Osteoblast (primary cell): ENCODE measurements at regions not wholly inside any gene's neighbourhood (a gene's known extent, or its start where the extent isn't known, plus 50 kb on each side); places are given as distances from the start of the nearest gene placed in this dataset.

ENCODE experiments used
- DNase-seq: peaks from one replicate; pipeline ENCODE4 v3.0.0; 2011; ENCODE audit warnings: low spot score, mixed read lengths; ENCODE audit not compliant: insufficient read length; ENCODE audit errors: missing footprints
- H2AFZ ChIP-seq: 2 replicates; pipeline ENCODE4 v1.6.0; 2011; ENCODE audit warnings: mild to moderate bottlenecking, low read length
- H3K27ac ChIP-seq: 2 replicates; pipeline ENCODE4 v1.5.1; 2011; ENCODE audit warnings: mild to moderate bottlenecking, low read depth, low read length, moderate library complexity
- H3K27me3 ChIP-seq: 2 replicates; pipeline ENCODE4 v1.6.0; 2012; ENCODE audit warnings: mild to moderate bottlenecking, control low read depth, inconsistent platforms, low read length, moderate library complexity; ENCODE audit not compliant: insufficient read depth
- H3K36me3 ChIP-seq: 2 replicates; pipeline ENCODE4 v1.5.1; 2011; ENCODE audit warnings: mild to moderate bottlenecking, low read length, control low read depth, moderate library complexity; ENCODE audit not compliant: insufficient read depth
- H3K4me1 ChIP-seq: 2 replicates; pipeline ENCODE4 v1.5.1; 2011; ENCODE audit warnings: mild to moderate bottlenecking, low read length, control low read depth, moderate library complexity; ENCODE audit not compliant: insufficient read depth
- H3K4me2 ChIP-seq: 2 replicates; pipeline ENCODE4 v1.6.0; 2011; ENCODE audit warnings: mild to moderate bottlenecking, low read length; ENCODE audit not compliant: insufficient read depth
- H3K4me3 ChIP-seq: fragments of 200-600 bp; sonication (generic); 3 replicates; pipeline ENCODE4 v1.5.1; 2012; ENCODE audit warnings: mild to moderate bottlenecking, low read length, inconsistent platforms; ENCODE audit not compliant: insufficient read depth
- H3K79me2 ChIP-seq: 2 replicates; pipeline ENCODE4 v1.6.0; 2012; ENCODE audit warnings: mild to moderate bottlenecking, low read length, control low read depth, inconsistent platforms; ENCODE audit not compliant: insufficient read depth
- H3K9me3 ChIP-seq: 2 replicates; pipeline ENCODE4 v1.5.1; 2011; ENCODE audit warnings: low read depth, low read length, control low read depth
- H4K20me1 ChIP-seq: 2 replicates; pipeline ENCODE4 v1.6.0; 2012; ENCODE audit warnings: mild to moderate bottlenecking, low read length, control low read depth; ENCODE audit not compliant: insufficient read depth
- TF ChIP-seq, protein P1 (sequence below): IDR thresholded peaks from 2 replicates; pipeline ENCODE4 v1.5.1; 2011; ENCODE audit warnings: mild to moderate bottlenecking, low read depth, low read length, moderate library complexity; ENCODE audit errors: extremely low read depth

DNA sequence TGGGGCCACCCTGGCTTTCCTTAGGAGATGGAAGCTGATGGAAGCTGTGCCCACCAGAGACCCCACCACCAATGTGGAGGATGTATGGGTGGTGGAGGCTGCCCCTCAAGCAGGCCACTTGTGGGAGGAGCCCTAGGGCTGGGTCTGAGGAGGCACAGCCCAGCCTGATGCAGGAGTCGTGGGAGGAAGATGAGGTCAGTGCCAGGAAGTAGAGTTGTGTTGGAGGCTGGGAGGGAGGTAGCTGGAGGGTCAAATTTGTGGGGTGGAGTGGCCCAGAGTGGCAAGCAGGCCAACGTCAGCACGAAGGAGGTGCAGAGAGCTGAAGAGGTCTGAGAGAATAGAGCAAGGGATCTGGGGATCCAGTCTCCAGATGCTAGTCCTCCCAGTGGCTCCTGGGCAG is 119.0 kb upstream of the USP24 start:
- Histone ChIP-seq H3K4me1 (no peaks in the 10 kb centered on the region), H3K4me3 (no peak overlapping the region), H4K20me1 (no peaks in the 10 kb centered on the region), H3K9me3 (no peaks in the 10 kb centered on the region), H3K79me2 (no peaks in the 10 kb centered on the region), H3K27ac (no peak overlapping the region), H3K27me3 (no peaks in the 10 kb centered on the region), H3K4me2 (no peak overlapping the region), H2AFZ (no peak overlapping the region), H3K36me3 (no peaks in the 10 kb centered on the region)
- TF ChIP-seq, protein P1, sequence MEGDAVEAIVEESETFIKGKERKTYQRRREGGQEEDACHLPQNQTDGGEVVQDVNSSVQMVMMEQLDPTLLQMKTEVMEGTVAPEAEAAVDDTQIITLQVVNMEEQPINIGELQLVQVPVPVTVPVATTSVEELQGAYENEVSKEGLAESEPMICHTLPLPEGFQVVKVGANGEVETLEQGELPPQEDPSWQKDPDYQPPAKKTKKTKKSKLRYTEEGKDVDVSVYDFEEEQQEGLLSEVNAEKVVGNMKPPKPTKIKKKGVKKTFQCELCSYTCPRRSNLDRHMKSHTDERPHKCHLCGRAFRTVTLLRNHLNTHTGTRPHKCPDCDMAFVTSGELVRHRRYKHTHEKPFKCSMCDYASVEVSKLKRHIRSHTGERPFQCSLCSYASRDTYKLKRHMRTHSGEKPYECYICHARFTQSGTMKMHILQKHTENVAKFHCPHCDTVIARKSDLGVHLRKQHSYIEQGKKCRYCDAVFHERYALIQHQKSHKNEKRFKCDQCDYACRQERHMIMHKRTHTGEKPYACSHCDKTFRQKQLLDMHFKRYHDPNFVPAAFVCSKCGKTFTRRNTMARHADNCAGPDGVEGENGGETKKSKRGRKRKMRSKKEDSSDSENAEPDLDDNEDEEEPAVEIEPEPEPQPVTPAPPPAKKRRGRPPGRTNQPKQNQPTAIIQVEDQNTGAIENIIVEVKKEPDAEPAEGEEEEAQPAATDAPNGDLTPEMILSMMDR, result no peak
- peak; percentile 47 for DNase-seq

DNA sequence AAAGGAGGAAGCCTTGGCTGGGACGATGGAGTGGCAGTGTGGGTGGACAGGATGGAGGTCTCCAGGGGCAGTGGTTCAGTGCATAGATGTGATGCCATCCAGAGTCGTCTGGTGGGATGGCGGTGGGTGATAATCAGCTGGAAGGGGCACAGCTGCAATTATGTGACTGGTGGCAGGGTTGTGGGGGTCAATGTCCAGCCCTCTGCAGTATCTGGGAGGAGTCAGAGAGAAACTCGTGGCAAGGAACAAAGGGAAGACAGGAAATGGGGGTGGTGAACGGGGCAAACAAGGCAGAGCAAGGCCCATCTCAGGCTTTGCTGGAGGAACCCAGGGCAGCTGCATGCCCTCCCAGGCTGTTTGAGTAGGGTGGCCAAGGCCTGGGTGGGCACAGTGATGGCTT is 118.3 kb upstream of the USP24 start:
- no peaks in the 10 kb centered on the region for H3K9me3 ChIP-seq
- no peaks in the 10 kb centered on the region for H3K79me2 ChIP-seq
- H4K20me1 ChIP-seq, result no peaks in the 10 kb centered on the region
- no peak overlapping the region for H2AFZ ChIP-seq
- no peak overlapping the region for H3K4me2 ChIP-seq
- H3K27me3 ChIP-seq, result no peaks in the 10 kb centered on the region
- H3K36me3 ChIP-seq, result no peaks in the 10 kb centered on the region
- DNase-seq, result peak; percentile 45
- TF ChIP-seq, protein P1, result no peak
- no peak overlapping the region for H3K27ac ChIP-seq
- H3K4me1 ChIP-seq, result no peaks in the 10 kb centered on the region
- H3K4me3 ChIP-seq, result no peak overlapping the region

DNA sequence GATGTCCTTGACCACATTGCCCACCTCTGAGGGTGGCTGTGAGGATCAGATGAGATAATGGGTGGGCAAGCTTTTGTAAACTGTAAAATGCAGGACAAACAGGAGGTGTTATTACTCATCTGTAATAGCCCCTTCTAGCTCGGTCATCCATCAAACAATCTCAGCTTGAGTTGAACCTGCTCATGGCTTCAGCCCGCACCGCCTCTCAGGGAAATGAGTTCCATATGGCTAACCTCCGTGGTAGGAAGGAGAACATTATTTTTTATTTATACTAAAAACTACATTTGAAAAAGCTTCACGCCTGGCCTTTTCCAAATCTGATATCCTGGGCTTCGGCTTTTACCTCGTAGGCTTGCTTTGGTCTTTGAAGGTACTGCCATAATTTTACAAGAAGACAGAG is 116.2 kb upstream of the USP24 start:
- Histone ChIP-seq H4K20me1 (no peaks in the 10 kb centered on the region), H3K27me3 (no peaks in the 10 kb centered on the region), H3K9me3 (no peaks in the 10 kb centered on the region), H3K4me3 (no peak overlapping the region), H2AFZ (no peak overlapping the region), H3K4me2 (no peak overlapping the region), H3K27ac (no peak overlapping the region), H3K4me1 (no peaks in the 10 kb centered on the region), H3K79me2 (no peaks in the 10 kb centered on the region), H3K36me3 (no peaks in the 10 kb centered on the region)
- TF ChIP-seq, protein P1, result no peak
- no peak for DNase-seq

GRCh38 chr1:55329808-55330432 is 114.8 kb upstream of the USP24 start:
- no peaks in the 10 kb centered on the region for H3K36me3 ChIP-seq
- no peak overlapping the region for H3K4me3 ChIP-seq
- DNase-seq, result no peak
- no peak overlapping the region for H3K4me2 ChIP-seq
- H2AFZ ChIP-seq, result no peak overlapping the region
- H3K4me1 ChIP-seq, result no peaks in the 10 kb centered on the region
- no peak overlapping the region for H3K27ac ChIP-seq
- TF ChIP-seq, protein P1, result no peak
- H4K20me1 ChIP-seq, result no peaks in the 10 kb centered on the region
- H3K9me3 ChIP-seq, result no peaks in the 10 kb centered on the region
- no peaks in the 10 kb centered on the region for H3K27me3 ChIP-seq
- H3K79me2 ChIP-seq, result no peaks in the 10 kb centered on the region
